ENCODE measurements at regions not wholly inside any gene's neighbourhood (a gene's known extent, or its start where the extent isn't known, plus 50 kb on each side); places are given as distances from the start of the nearest gene placed in this dataset.
A peak's percentile ranks its signal among the peaks of the same experiment; 100 is the strongest.

- FAIRE-seq = no peak
- Histone ChIP-seq H3K4me1 (ENCODE audit: control insufficient read depth in 3 of 3, insufficient read depth in 2 of 3, low read depth in 1 of 3, low read length in 2 of 3) (no peaks in the 10 kb centered on the region), H3K27ac (ENCODE audit: low read depth in 1 of 3, low read length in 2 of 3) (no peak overlapping the region), H3K27me3 (ENCODE audit: control insufficient read depth in 3 of 3, insufficient read depth in 3 of 3, low read length in 3 of 3) (no peaks in the 10 kb centered on the region), H3K36me3 (ENCODE audit: control insufficient read depth in 3 of 3, insufficient read depth in 2 of 3, low read depth in 1 of 3, low read length in 3 of 3) (no peaks in the 10 kb centered on the region), H3K9me3 (ENCODE audit: control insufficient read depth in 2 of 2, insufficient read depth in 1 of 2, low read depth in 1 of 2, low read length in 1 of 2) (peaks cover 0 to 11% of the 10 kb centered on the region in 2 donors), H3K4me3 (ENCODE audit: low read depth in 1 of 3, low read length in 3 of 3) (no peak overlapping the region)
- 88 to 92% (median 89%) methylated on average over 8 of the region's 8 CpGs for WGBS, 3 donors
- no peak for DNase-seq
These were observed 154.1 kb downstream of the NUP210 start for GRCh38 chr3:13266005-13266404.

- WGBS, 3 donors = 62 to 84% (median 68%) methylated on average over 3 of the region's 3 CpGs
- no peak overlapping the region for H3K4me3 ChIP-seq (ENCODE audit: low read depth in 1 of 3, low read length in 3 of 3)
- H3K36me3 ChIP-seq (ENCODE audit: control insufficient read depth in 3 of 3, insufficient read depth in 2 of 3, low read depth in 1 of 3, low read length in 3 of 3) = no peaks in the 10 kb centered on the region
- no peaks in the 10 kb centered on the region for H3K27me3 ChIP-seq (ENCODE audit: control insufficient read depth in 3 of 3, insufficient read depth in 3 of 3, low read length in 3 of 3)
- no peaks in the 10 kb centered on the region for H3K4me1 ChIP-seq (ENCODE audit: control insufficient read depth in 3 of 3, insufficient read depth in 2 of 3, low read depth in 1 of 3, low read length in 2 of 3)
- H3K9me3 ChIP-seq (ENCODE audit: control insufficient read depth in 2 of 2, insufficient read depth in 1 of 2, low read depth in 1 of 2, low read length in 1 of 2) = peaks cover 0 to 11% of the 10 kb centered on the region in 2 donors
- FAIRE-seq (no peak), DNase-seq (no peak)
- no peak overlapping the region for H3K27ac ChIP-seq (ENCODE audit: low read depth in 1 of 3, low read length in 2 of 3)
These were observed 154.6 kb downstream of the NUP210 start for GRCh38 chr3:13265507-13265906.

GRCh38 chr3:13265016-13265415 is 155.1 kb downstream of the NUP210 start:
- no peak overlapping the region for H3K4me3 ChIP-seq (ENCODE audit: low read depth in 1 of 3, low read length in 3 of 3)
- FAIRE-seq (no peak), DNase-seq (no peak)
- peaks cover 0 to 11% of the 10 kb centered on the region in 2 donors for H3K9me3 ChIP-seq (ENCODE audit: control insufficient read depth in 2 of 2, insufficient read depth in 1 of 2, low read depth in 1 of 2, low read length in 1 of 2)
- no peaks in the 10 kb centered on the region for H3K36me3 ChIP-seq (ENCODE audit: control insufficient read depth in 3 of 3, insufficient read depth in 2 of 3, low read depth in 1 of 3, low read length in 3 of 3)
- no peaks in the 10 kb centered on the region for H3K4me1 ChIP-seq (ENCODE audit: control insufficient read depth in 3 of 3, insufficient read depth in 2 of 3, low read depth in 1 of 3, low read length in 2 of 3)
- H3K27me3 ChIP-seq (ENCODE audit: control insufficient read depth in 3 of 3, insufficient read depth in 3 of 3, low read length in 3 of 3) = no peaks in the 10 kb centered on the region
- peak overlapping the region in 1 of 3 donors; percentile 65 for H3K27ac ChIP-seq (ENCODE audit: low read depth in 1 of 3, low read length in 2 of 3)
- WGBS, 3 donors = 84 to 91% (median 88%) methylated on average over 7 of the region's 7 CpGs

- Histone ChIP-seq H3K4me3 (ENCODE audit: low read depth in 1 of 3, low read length in 3 of 3) (no peak overlapping the region), H3K36me3 (ENCODE audit: control insufficient read depth in 3 of 3, insufficient read depth in 2 of 3, low read depth in 1 of 3, low read length in 3 of 3) (no peaks in the 10 kb centered on the region), H3K27ac (ENCODE audit: low read depth in 1 of 3, low read length in 2 of 3) (peak overlapping the region in 1 of 3 donors; percentile 65), H3K4me1 (ENCODE audit: control insufficient read depth in 3 of 3, insufficient read depth in 2 of 3, low read depth in 1 of 3, low read length in 2 of 3) (no peaks in the 10 kb centered on the region), H3K9me3 (ENCODE audit: control insufficient read depth in 2 of 2, insufficient read depth in 1 of 2, low read depth in 1 of 2, low read length in 1 of 2) (peaks cover 0 to 6% of the 10 kb centered on the region in 2 donors), H3K27me3 (ENCODE audit: control insufficient read depth in 3 of 3, insufficient read depth in 3 of 3, low read length in 3 of 3) (no peaks in the 10 kb centered on the region)
- FAIRE-seq = no peak
- 70 to 82% (median 80%) methylated on average over 9 of the region's 9 CpGs for WGBS, 3 donors
- no peak for DNase-seq
These were observed 155.7 kb downstream of the NUP210 start for GRCh38 chr3:13264468-13264795.

GRCh38 chr3:13263770-13264467 is 156.2 kb downstream of the NUP210 start:
- DNase-seq (no peak), FAIRE-seq (no peak)
- WGBS, 3 donors = 76 to 84% (median 81%) methylated on average over 26 of the region's 26 CpGs
- H3K4me1 ChIP-seq (ENCODE audit: control insufficient read depth in 3 of 3, insufficient read depth in 2 of 3, low read depth in 1 of 3, low read length in 2 of 3) = no peaks in the 10 kb centered on the region
- peaks cover 0 to 4% of the 10 kb centered on the region in 2 donors for H3K9me3 ChIP-seq (ENCODE audit: control insufficient read depth in 2 of 2, insufficient read depth in 1 of 2, low read depth in 1 of 2, low read length in 1 of 2)
- H3K4me3 ChIP-seq (ENCODE audit: low read depth in 1 of 3, low read length in 3 of 3) = no peak overlapping the region
- H3K27ac ChIP-seq (ENCODE audit: low read depth in 1 of 3, low read length in 2 of 3) = peak overlapping the region in 1 of 3 donors; percentile 65
- no peaks in the 10 kb centered on the region for H3K36me3 ChIP-seq (ENCODE audit: control insufficient read depth in 3 of 3, insufficient read depth in 2 of 3, low read depth in 1 of 3, low read length in 3 of 3)
- no peaks in the 10 kb centered on the region for H3K27me3 ChIP-seq (ENCODE audit: control insufficient read depth in 3 of 3, insufficient read depth in 3 of 3, low read length in 3 of 3)

- DNase-seq (no peak), FAIRE-seq (no peak)
- Histone ChIP-seq H3K4me1 (ENCODE audit: control insufficient read depth in 3 of 3, insufficient read depth in 2 of 3, low read depth in 1 of 3, low read length in 2 of 3) (no peaks in the 10 kb centered on the region), H3K9me3 (ENCODE audit: control insufficient read depth in 2 of 2, insufficient read depth in 1 of 2, low read depth in 1 of 2, low read length in 1 of 2) (peaks cover 0 to 4% of the 10 kb centered on the region in 2 donors), H3K4me3 (ENCODE audit: low read depth in 1 of 3, low read length in 3 of 3) (no peak overlapping the region), H3K27ac (ENCODE audit: low read depth in 1 of 3, low read length in 2 of 3) (peak overlapping the region in 1 of 3 donors; percentile 60), H3K27me3 (ENCODE audit: control insufficient read depth in 3 of 3, insufficient read depth in 3 of 3, low read length in 3 of 3) (no peaks in the 10 kb centered on the region), H3K36me3 (ENCODE audit: control insufficient read depth in 3 of 3, insufficient read depth in 2 of 3, low read depth in 1 of 3, low read length in 3 of 3) (no peaks in the 10 kb centered on the region)
- 51 to 56% (median 52%) methylated on average over 7 of the region's 7 CpGs for WGBS, 3 donors
These were observed 157.5 kb downstream of the NUP210 start for GRCh38 chr3:13262493-13263211.

GRCh38 chr3:13261892-13262291 is 158.2 kb downstream of the NUP210 start:
- DNase-seq = no peak
- no peak for FAIRE-seq
- H3K4me1 ChIP-seq (ENCODE audit: control insufficient read depth in 3 of 3, insufficient read depth in 2 of 3, low read depth in 1 of 3, low read length in 2 of 3) = no peaks in the 10 kb centered on the region
- H3K27me3 ChIP-seq (ENCODE audit: control insufficient read depth in 3 of 3, insufficient read depth in 3 of 3, low read length in 3 of 3) = peaks cover 0 to 4% (median 0%) of the 10 kb centered on the region in 3 donors
- H3K36me3 ChIP-seq (ENCODE audit: control insufficient read depth in 3 of 3, insufficient read depth in 2 of 3, low read depth in 1 of 3, low read length in 3 of 3) = no peaks in the 10 kb centered on the region
- 81 to 86% (median 82%) methylated on average over 6 of the region's 6 CpGs for WGBS, 3 donors
- H3K9me3 ChIP-seq (ENCODE audit: control insufficient read depth in 2 of 2, insufficient read depth in 1 of 2, low read depth in 1 of 2, low read length in 1 of 2) = peaks cover 0 to 4% of the 10 kb centered on the region in 2 donors
- no peak overlapping the region for H3K4me3 ChIP-seq (ENCODE audit: low read depth in 1 of 3, low read length in 3 of 3)
- H3K27ac ChIP-seq (ENCODE audit: low read depth in 1 of 3, low read length in 2 of 3) = peak overlapping the region in 1 of 3 donors; percentile 33

- WGBS, 3 donors = 75 to 82% (median 82%) methylated on average over 15 of the region's 15 CpGs
- H3K27me3 ChIP-seq (ENCODE audit: control insufficient read depth in 3 of 3, insufficient read depth in 3 of 3, low read length in 3 of 3) = peaks cover 0 to 4% (median 0%) of the 10 kb centered on the region in 3 donors
- DNase-seq (no peak), FAIRE-seq (no peak)
- peak overlapping the region in 1 of 3 donors; percentile 33 for H3K27ac ChIP-seq (ENCODE audit: low read depth in 1 of 3, low read length in 2 of 3)
- no peaks in the 10 kb centered on the region for H3K36me3 ChIP-seq (ENCODE audit: control insufficient read depth in 3 of 3, insufficient read depth in 2 of 3, low read depth in 1 of 3, low read length in 3 of 3)
- H3K4me1 ChIP-seq (ENCODE audit: control insufficient read depth in 3 of 3, insufficient read depth in 2 of 3, low read depth in 1 of 3, low read length in 2 of 3) = no peaks in the 10 kb centered on the region
- peaks cover 0 to 4% of the 10 kb centered on the region in 2 donors for H3K9me3 ChIP-seq (ENCODE audit: control insufficient read depth in 2 of 2, insufficient read depth in 1 of 2, low read depth in 1 of 2, low read length in 1 of 2)
- H3K4me3 ChIP-seq (ENCODE audit: low read depth in 1 of 3, low read length in 3 of 3) = no peak overlapping the region
These were observed 158.9 kb downstream of the NUP210 start for GRCh38 chr3:13261104-13261830.
